ENCODE measurements at regions not wholly inside any gene's neighbourhood (a gene's known extent, or its start where the extent isn't known, plus 50 kb on each side); places are given as distances from the start of the nearest gene placed in this dataset.

DNA sequence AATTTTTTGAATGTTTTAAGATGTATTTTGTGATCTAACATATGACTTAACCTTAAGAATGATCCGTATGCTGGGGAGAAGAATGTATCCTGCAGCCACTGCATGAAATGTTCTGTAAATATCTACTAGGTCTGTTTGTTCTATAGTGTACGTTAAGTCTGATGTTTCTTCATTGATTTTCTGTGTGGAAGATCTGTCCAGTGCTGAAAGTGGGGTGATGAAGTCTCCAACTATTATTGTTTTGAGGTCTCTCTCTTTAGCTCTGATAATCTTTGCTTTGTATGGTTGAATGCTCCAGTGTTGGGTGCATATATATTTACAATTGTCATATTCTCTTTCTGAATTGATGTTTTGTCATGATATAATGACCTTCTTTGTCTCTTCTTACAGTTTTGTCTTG lies 82.5 kb upstream of the LHCGR start:
- Mint-ChIP-seq H3K9me3 (peaks cover 11 to 29% of the 10 kb centered on the region in 2 donors), H3K4me3 (no peak overlapping the region), H3K27me3 (no peaks in the 10 kb centered on the region), H3K4me1 (no peaks in the 10 kb centered on the region), H3K27ac (no peak overlapping the region), H3K36me3 (no peaks in the 10 kb centered on the region)
- ATAC-seq (replicated peaks) (no peak), DNase-seq (no peak)

DNA sequence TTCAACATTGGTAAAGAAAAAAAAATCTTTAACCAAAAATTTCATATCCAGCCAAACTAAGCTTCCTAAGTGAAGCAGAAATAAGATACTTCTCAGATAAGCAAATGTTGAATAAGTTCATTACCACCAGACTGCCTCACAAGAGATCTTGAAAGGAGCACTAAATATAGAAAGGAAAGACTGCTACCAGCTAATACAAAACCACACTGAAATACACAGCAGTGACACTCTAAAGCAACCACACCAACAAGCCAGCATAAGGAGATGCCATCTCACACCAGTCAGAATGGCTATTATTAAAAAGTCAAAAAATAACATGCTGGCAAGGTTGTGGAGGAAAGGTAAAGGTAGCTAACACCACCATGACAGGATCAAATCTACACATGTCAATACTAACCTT lies 74.0 kb upstream of the LHCGR start:
- H3K4me1 Mint-ChIP-seq: no peaks in the 10 kb centered on the region
- peaks cover 0 to 7% of the 10 kb centered on the region in 2 donors for H3K27me3 Mint-ChIP-seq
- no peak overlapping the region for H3K27ac Mint-ChIP-seq
- H3K9me3 Mint-ChIP-seq: peaks cover 6 to 11% of the 10 kb centered on the region in 2 donors
- H3K36me3 Mint-ChIP-seq: no peaks in the 10 kb centered on the region
- no peak for DNase-seq
- no peak overlapping the region for H3K4me3 Mint-ChIP-seq
- ATAC-seq (replicated peaks): no peak

DNA sequence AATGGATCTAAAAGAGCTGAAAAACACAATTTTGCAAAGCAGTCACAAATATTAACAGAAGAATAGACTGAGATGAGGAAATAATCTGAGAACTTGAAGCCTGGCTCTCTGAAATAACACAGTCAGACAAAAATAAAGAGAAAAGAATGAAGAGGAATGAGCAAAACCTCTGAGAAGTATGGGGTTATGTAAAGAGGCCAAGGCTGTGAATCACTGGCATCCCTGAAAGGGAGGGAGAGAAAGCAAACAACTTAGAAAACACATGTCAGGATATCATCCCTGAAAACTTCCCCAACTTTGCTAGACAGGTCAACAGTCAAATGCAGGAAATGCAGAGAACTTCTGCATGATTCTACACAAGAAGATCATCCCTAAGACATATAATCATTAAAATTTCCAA lies 73.5 kb upstream of the LHCGR start:
- Mint-ChIP-seq H3K4me1 (no peaks in the 10 kb centered on the region), H3K27ac (no peak overlapping the region), H3K4me3 (no peak overlapping the region), H3K36me3 (no peaks in the 10 kb centered on the region), H3K9me3 (peaks cover 3 to 9% of the 10 kb centered on the region in 2 donors), H3K27me3 (peaks cover 0 to 7% of the 10 kb centered on the region in 2 donors)
- DNase-seq (no peak), ATAC-seq (replicated peaks) (no peak)

DNA sequence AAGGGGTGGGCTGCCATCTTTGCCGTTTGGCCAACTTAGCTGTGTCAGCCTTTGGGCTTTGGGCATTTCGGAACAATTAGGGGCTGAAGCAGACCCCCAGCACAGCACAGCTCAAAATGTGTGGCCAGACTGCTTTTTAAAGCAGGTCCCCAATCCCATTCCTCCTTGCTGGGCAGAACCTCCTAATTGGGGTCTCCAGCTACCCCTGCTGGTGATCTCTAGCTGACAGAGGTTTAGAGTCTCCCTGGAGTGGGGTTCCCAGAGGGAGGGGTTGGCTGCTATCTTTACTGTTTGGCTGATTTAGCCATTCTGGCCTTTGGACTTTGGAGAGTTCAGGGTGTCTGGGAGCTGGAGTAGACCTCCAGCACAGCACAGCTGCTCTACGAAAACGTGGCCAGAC lies 71.5 kb upstream of the LHCGR start:
- ATAC-seq (replicated peaks) (no peak), DNase-seq (no peak)
- no peak overlapping the region for H3K27ac Mint-ChIP-seq
- no peak overlapping the region for H3K4me3 Mint-ChIP-seq
- no peaks in the 10 kb centered on the region for H3K36me3 Mint-ChIP-seq
- H3K4me1 Mint-ChIP-seq: no peaks in the 10 kb centered on the region
- no peaks in the 10 kb centered on the region for H3K9me3 Mint-ChIP-seq
- peaks cover 0 to 7% of the 10 kb centered on the region in 2 donors for H3K27me3 Mint-ChIP-seq

DNA sequence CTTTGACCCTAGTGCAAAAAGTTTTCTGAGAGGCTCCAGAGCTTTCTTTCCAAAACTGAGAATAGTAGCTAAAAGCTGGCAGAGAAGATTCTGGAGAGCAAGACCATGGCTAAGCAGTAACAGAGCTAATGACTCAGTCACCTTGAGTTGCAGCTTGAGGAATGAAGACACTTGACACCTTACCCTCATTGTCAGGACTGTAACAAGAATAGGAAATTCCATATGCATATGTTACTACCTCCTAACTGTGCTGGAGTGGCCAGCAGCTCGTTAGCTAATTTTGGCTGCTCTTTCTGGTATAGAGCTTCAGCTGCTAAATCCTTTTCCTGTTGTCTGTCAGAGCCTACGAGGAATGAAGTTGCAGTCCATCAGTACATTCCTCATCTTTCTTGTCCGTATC lies 68.6 kb upstream of the LHCGR start:
- Mint-ChIP-seq H3K36me3 (no peaks in the 10 kb centered on the region), H3K27me3 (peaks cover 6 to 7% of the 10 kb centered on the region in 2 donors), H3K4me1 (no peaks in the 10 kb centered on the region), H3K4me3 (no peak overlapping the region), H3K27ac (no peak overlapping the region), H3K9me3 (no peaks in the 10 kb centered on the region)
- ATAC-seq (replicated peaks) (no peak), DNase-seq (no peak)

DNA sequence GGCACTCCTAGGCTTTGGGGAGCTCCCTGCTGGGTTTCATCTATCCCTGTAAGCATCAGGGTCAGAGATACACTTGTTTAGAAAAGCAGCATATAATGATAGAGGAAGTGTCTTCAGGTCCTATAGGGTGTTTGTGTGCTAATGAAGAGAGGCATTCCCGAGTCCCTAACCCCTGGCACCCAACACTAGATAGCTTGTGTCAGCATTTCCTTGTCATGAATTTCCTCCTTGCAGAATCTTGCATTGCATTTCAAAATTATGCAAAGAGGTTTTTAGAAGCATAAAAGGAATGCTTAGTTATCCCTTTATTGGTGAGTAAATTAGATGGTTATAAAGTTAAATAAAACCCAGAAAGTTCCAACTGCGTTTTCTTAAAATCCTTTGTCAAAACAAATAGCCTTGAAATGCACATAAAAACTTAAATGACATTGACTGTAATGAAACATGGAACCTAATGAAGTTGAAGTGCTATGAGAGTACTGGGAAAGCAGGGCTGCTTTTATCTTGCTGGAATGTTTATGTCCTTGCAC lies 63.7 kb upstream of the LHCGR start:
- Mint-ChIP-seq H3K4me3 (no peak overlapping the region), H3K4me1 (no peaks in the 10 kb centered on the region)

DNA sequence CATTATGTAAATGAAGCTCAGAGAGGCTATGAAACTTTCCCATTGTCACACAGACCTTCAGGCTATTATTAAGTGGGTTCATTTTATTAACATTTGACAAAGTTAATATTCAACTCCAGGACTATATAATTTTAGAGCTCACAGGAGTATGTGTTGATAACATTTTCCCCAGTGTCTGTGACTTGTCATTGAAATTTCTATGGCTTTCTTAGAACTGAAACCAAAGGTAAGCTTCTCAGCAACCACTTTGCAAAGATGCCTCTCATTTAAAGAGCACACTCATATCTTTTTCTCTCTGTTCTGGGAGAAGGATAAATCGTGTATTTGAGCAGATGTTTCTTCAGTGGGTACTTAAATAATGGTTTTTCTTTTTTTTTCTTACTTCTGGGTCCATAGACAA lies 61.8 kb upstream of the LHCGR start:
- no peaks in the 10 kb centered on the region for H3K36me3 Mint-ChIP-seq
- peaks cover 14 to 18% of the 10 kb centered on the region in 2 donors for H3K27me3 Mint-ChIP-seq
- H3K9me3 Mint-ChIP-seq: no peaks in the 10 kb centered on the region
- H3K4me3 Mint-ChIP-seq: no peak overlapping the region
- no peak overlapping the region for H3K27ac Mint-ChIP-seq
- DNase-seq: no peak
- no peaks in the 10 kb centered on the region for H3K4me1 Mint-ChIP-seq
- no peak for ATAC-seq (replicated peaks)

More for the DNA sequence above, 63.7 kb upstream of the LHCGR start:
- H3K36me3 Mint-ChIP-seq: no peaks in the 10 kb centered on the region
- peaks cover 12 to 14% of the 10 kb centered on the region in 2 donors for H3K27me3 Mint-ChIP-seq
- no peak for DNase-seq
- no peak for ATAC-seq (replicated peaks)
- no peaks in the 10 kb centered on the region for H3K9me3 Mint-ChIP-seq
- H3K27ac Mint-ChIP-seq: no peak overlapping the region

DNA sequence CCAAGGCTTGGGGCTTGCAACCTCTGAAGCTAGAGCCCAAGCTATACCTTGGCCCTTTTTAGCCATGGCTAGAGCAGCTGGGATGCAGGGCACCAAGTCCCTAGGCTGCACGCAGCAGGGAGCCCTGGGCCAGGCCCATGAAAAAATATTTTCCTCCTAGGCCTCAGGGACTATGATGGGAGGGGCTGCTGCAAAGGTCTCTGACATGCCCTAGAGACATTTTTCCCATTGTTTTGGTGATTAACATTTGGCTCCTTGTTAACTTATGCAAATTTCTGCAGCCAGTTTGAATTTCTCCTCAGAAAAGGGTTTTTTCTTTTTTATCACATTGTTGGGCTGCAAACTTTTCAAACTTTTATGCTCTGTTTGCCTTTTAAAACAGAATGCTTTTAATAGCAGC lies 56.9 kb upstream of the LHCGR start:
- Mint-ChIP-seq H3K27me3 (peaks cover 6 to 9% of the 10 kb centered on the region in 2 donors), H3K36me3 (no peaks in the 10 kb centered on the region), H3K9me3 (no peaks in the 10 kb centered on the region), H3K4me1 (no peaks in the 10 kb centered on the region), H3K4me3 (no peak overlapping the region), H3K27ac (no peak overlapping the region)
- DNase-seq: no peak
- ATAC-seq (replicated peaks): no peak

DNA sequence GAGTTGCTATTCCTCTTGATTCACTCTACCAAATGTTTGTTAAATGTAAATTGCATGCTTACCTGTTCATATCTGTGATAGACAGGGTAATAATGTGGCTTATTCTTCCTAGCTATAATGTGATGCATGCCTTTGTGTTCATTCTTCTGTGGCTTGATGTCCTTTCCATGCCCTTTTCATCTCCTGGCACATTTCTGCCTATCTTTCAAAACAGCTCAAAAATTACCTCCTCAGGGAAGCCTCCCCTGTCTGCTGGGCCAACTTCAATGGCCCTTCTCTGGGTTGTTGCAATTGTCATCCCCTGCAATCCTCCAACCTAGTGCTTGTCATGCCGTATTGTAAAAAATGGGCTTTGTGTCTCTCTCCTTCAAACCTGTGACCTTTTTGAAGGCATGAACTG lies 52.8 kb upstream of the LHCGR start:
- Mint-ChIP-seq H3K36me3 (no peaks in the 10 kb centered on the region), H3K27me3 (peaks cover 8 to 13% of the 10 kb centered on the region in 2 donors), H3K4me1 (no peaks in the 10 kb centered on the region), H3K27ac (no peak overlapping the region), H3K9me3 (no peaks in the 10 kb centered on the region), H3K4me3 (no peak overlapping the region)
- DNase-seq: no peak
- ATAC-seq (replicated peaks): no peak

Data from stimulated activated naive B cell treated with anti-CD40 and anti-IgM and Interleukin-4, amounts not matched to agents 10 μg/mL and 1 μg/mL and 100 μg/mL, for 72 hours (primary cell).